ENCODE measurements at regions not wholly inside any gene's neighbourhood (a gene's known extent, or its start where the extent isn't known, plus 50 kb on each side); places are given as distances from the start of the nearest gene placed in this dataset.
"Not testable (repeated sequence)": the region's sequence is repeated elsewhere in the genome, so short reads cannot be mapped to it uniquely, and the experiment has no call there.

DNA sequence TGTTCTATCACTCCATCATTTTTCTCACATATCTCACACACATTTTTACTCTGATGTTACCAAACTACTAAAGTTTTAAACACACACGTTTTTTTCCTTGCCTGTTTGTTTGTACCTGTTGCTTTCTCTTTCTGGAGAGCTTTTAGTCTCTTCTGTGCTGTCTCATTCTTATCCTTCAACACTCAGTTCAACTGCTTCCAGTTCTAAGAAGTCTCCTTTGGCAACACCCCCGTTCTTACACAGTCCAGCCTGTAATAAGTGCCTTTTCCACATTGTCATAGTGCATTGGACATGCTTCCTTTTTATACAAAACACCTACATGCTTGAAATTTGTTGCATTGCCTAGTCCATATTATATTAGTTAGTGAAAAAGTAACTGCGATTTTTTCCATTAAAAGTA lies 360.2 kb upstream of the BRINP3 start:
- DNase-seq: no peak

DNA sequence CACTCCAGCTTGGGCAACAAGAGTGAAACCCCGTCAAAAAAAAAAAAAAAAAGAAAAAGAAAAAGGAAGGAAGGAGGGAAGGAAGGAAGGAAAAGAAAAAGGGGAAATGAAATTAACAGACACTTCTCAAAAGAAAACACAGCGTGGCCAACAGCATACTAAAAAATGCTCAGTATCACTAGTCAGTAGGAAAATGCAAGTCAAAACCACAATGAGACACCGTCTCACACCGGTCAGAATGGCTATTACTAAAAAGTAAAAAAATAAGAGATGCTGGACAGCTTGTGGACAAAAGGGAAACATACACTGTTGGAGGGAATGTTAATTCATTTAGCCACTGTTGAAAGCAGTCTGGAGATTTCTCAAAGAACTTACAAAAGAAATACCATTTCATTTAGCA lies 369.5 kb upstream of the BRINP3 start:
- DNase-seq: no peak

DNA sequence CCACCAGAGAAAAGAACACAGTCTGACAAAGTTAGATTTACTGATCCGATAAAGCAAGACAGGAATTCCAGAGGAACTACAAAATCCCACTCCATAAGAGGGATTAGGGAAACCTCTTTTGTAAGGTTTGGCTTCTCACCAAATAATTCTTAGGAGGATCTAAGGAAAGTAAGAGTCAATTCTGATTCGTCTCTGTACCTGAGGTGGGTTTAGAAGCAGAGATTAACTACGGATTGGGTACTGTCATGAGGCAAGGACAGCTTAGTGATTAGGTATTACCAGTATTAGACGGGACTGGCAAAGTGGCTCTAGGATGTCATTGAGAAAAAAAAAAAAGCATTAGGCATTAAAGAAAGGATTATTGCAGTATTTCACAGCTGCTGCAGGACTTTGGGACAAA lies 371.7 kb upstream of the BRINP3 start:
- no peak for DNase-seq

DNA sequence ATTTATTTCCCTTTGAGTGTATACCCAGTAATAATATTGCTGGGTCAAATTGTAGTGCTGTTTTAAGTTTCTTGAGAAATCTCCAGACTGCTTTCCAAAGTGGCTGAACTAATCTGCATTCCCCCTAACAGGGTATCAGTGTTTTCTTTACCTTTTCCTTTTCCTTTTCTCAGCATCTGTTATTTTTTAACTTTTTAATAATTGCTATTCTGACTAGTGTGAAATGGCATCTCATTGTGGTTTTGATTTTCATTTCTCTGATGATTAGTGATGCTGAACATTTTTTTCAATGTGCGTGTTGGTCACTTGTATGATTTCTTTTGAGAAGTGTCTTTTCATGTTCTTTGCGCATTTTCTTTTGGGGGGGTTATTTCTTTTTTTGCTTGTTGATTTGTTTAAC lies 374.9 kb upstream of the BRINP3 start:
- DNase-seq: no peak

DNA sequence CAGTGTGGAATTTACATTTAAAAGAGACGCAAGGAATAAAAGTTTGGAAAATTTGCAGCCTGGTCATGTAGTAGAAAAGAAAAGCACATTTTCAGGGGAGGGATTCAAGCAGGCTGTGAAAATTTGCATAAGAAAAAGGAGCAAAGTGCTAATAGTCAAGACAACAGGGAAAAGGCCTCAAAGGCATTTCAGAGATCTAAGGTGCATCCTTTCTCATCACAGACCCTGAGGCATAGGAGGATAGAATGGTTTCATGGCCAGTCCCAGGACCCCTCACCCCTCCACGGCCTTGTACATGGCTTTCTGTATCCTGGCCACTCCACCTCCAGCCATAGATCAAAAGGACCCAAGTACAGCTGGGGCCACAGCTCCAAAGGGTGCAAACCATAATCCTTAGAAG lies 380.5 kb upstream of the BRINP3 start:
- DNase-seq: no peak

DNA sequence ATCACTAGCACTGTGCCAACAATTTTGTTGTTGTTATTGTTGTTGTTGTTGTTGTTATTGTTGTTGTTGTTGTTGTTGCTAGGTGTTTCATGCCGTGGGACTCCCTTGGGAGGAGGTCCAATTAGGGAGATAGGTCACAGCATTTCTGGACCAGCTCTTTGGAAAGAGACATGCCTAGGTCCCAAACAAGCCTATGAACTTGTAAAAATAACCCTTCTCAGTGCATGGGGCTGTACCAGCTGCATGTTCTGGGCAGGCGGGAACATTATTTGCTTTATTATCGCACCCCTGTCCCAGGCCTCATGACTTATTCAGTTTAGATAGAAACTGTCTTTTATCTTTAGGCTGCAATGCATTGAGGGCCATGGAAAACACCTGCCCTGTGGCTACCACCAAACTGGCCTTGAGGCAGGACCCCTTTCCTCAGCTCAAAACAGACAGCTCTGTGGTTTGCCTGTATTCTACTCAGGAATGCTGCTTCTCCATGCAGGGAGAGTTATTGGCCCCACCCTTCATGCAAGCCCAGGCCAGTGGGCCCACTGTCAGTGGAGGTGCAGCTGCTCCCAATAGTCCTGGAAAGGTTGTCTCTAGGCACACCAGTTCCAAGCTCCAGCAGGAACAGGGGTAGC lies 386.5 kb upstream of the BRINP3 start:
- DNase-seq: no peak

DNA sequence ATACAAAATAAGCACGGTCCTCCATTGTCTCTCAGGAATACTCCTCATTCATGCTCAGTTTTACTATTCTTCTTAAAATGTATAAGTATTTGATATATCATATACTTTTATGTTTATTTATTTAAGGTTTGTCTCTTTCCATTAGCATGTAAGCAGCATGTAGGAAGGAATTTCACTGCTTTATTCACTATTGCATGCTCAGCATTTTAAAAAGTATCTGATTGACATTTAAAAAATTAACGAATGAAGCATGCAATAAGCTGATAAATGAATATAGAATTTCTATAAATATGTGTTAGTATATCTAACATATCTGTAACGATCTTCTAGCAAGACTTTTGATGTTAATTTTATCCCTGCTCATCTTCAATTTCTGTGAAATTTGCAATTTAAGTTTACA lies 402.7 kb upstream of the BRINP3 start:
- DNase-seq: no peak

DNA sequence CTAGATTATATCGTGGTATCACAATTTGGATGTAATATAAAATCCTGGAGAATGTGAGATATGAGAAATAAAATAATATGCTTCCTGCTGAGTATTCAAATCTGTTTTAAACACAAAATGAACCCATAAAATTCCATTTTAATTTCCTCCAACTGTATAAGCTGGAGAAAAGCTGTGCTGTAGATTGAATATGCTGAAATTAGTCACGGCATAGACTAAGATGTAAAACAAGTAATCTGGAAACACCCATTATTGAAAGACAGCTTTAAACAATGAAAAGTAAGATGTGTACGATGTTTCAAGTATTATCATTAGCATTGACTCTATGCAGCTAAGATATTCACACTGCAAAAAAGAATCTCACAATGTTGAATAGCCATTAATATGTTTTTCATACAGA lies 403.4 kb upstream of the BRINP3 start:
- DNase-seq: no peak

DNA sequence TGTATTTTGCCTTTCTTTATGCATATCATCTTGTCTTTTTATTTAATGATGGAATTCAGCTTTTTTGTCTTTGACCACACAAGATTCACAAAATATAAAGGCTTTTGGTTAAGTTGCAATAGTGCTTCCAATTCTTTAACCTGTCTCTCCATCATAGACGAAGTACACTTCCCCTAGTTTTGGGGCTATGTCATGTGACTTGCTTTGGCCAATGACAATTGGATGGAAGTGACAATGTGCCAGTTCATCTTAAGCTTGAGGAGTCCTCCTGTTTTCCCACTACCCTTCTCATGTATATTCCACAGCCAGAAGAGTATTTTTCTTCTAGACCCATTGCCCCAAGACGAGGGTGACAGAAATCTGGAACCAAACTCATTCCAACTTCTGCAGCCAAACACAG lies 419.6 kb upstream of the BRINP3 start:
- DNase-seq: no peak

DNA sequence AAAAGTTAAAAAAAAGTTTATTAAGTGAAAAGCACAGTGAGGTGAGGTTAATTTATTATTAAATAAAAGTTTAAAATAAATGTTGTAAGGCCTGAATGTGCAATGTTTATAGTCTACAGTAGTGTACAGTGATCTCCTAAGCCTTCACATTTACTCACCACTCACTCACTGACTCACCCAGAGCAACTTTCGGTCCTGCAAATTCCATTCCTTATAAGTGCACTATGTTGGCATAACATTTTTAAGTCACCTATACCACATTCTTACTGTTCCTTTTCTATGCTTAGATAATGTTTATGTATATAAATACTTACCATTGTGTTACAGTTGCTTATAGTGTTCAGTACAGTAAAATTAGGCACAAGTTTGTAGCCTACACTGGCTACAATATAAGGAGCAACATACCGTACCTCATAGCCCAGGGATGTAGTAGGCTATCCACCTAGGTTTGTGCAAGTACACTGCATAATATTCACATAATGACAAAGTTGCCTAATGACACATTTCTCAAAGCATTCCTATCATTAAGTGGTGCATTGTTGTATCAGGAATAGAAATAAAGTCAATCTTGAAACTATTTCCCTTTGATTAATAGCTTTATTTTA lies 426.5 kb upstream of the BRINP3 start:
- no peak for DNase-seq

DNA sequence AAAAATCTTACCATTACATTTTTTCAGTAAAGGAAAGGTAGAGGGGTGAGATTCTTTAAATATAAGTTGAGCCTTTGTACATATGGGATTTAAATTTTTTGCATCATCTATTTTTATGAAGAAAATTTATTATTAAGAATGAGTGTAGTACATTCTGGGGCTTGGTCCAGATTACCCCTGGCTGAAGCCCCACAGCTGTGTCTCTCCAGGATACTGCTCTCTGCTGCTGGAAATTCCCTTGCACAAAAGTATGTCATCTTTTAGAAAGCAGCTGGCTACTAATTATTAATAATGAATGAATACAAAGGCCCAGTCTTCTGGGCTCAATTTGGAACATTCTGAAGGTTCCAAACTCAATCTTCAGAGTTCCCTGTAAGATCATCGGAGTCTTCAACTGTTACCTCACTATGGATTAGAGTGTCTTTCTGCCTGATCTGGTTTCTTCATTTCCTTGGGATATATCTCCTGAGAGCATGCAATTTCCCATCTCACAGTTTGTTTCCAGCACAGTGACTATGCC lies 428.6 kb upstream of the BRINP3 start:
- no peak for DNase-seq

DNA sequence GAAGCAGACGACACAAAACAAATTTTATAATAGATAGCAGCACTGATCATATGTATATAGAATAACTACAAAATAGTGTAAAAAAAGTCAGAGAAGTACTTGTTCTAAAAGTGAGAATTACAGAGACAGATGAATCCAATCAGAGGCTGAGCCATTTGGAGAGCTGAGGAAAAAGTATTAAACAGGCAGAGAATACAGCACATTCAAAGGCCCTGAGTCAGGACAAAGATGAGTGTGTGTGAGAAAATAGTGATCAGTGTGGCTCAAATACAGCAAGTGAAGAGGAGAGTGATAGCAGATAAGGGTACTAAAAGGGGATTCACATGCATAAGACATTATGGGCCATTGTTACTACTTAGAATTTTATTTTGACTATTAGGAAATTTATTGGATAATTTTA lies 430.6 kb upstream of the BRINP3 start:
- DNase-seq: no peak

DNA sequence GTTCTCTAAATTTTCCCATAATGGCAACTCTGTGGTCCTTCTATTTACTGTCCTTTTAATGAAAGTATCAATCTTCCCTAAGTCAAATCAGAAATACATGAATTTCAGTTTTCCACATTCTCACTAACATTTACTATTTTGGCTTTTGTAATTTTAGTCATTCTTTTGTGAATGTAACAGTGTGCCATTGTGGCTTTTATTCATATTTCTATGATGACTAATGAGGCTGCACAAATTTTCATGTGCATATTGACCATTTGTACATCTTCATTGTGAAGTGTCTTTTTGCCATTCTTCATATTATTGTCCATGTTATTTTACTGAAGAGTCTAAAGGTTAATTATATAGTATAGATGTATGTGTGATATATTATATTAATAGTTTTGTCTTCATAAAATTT lies 431.0 kb upstream of the BRINP3 start:
- no peak for DNase-seq

DNA sequence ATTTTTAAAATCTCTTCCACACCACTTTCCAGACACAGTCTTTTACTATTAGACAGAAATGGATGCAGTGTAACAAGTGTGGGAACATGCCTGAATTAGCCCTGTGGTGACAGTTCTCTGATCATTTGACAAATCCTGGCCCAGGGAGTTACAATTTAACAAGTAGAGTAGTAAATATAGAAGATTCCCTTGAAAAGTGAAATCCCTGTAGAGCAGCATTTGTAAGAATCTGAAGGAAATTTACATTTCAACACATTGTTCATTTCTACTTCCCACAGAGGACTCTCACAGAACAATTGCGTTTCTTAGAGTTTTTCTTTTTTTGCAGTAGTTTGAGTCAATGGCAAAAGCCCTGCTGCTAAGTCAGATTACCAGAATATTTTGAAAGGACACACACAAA lies 458.3 kb upstream of the BRINP3 start:
- no peak for DNase-seq

DNA sequence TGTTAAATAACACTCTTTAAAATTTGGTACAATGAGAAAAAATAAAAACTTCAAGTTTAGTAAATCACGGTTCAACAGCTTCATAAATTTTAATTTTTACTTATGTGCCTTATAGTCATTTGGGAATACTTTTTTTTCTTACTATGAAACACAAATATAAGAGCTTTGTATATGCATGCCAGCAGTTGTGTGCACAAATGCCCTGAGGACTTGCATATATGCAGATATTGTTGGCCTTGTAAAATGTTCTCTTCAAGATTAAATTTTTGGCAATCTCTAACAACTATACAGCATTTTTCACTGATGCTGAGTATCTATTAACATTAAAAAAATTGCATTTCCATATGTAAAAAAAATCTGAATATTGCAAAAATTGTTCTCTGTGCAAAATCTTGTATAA lies 458.7 kb upstream of the BRINP3 start:
- no peak for DNase-seq

DNA sequence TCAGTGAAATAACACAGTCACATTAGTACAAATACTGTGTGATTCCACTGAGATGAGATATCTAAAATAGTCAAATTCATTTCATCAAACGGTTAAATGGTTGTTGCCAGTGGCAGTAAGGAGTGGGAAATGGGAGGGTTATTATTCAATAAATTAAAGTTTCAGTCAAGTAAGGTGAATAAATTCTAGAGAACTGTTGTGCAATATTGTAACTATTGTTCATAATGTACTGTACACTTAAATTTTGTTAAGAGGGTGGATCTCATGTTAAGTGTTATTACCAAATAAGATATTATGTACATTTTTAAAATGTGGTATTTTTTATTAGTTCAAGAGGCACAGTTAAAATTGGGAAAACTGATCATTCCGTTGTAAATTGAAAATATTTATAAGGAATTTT lies 463.3 kb upstream of the BRINP3 start:
- DNase-seq: no peak

DNA sequence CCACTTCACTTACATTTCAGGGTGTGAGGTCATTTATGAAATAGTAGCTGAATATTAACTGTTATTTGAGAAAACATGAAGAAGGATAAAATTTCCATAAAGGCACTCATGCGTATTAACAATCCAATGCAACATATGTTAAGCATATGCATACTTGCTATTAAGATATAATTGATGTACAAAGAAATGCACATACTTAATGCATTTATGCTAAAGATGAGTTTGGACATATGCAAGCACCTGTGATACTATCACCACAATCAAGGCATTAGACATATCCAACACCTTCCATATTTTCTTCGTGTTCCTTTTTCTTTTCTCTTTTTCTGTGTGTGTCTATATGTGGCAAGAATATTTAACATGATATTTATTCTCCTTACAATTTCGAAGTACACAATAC lies 464.8 kb upstream of the BRINP3 start:
- DNase-seq: no peak

DNA sequence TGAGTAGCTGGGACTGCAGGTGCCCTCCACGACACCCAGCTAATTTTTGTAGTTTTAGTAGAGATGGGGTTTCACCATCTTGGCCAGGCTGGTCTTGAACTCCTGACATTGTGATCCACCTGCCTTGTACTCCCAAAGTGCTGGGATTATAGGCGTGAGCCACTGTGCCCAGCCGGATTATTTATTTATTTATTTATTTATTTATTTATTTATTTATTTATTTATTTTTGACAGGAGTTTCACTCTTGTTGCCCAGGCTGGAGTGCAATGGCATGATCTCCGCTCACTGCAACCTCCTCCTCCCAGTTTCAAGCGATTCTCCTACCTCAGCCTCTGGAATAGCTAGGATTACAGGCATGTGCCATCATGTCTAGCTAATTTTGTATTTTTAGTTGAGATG lies 466.1 kb upstream of the BRINP3 start:
- DNase-seq: not testable (repeated sequence)

DNA sequence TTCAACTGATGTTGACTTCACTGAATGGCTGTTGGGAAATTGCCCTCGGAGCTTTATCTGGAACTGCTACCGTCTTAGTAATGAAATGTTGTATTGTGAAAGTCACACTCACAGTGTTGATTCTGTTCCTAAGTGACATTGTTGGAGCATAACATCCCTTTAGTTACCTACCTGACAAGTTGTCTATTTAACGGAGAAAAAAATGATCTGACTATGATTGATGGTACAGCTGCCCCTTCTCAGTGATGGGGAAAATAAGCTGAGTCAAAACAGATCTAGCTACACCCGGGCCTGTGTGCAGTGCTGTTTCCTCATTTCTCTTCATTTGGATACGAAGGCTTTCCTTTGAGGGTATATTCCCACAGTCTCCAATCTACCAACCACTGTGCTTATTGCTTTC lies 472.3 kb upstream of the BRINP3 start:
- DNase-seq: no peak

DNA sequence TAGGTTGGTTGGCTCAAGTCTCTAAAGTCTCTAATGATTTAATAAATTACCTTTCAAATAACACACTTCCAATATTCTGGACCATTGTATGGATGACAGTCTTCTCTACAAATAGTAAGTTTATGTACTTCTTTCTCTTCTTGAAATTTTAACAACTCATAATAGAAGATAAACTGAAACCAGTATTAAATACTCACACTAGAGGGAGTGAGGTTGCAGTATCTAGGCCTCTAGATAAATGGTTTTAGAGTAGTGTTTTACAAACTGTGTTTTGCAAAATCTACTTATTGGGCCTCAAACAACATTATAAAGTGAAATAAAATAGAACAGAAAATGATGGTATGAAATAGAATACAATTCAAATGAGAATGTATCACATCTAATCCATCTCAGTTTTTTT lies 479.9 kb upstream of the BRINP3 start:
- no peak for DNase-seq

DNA sequence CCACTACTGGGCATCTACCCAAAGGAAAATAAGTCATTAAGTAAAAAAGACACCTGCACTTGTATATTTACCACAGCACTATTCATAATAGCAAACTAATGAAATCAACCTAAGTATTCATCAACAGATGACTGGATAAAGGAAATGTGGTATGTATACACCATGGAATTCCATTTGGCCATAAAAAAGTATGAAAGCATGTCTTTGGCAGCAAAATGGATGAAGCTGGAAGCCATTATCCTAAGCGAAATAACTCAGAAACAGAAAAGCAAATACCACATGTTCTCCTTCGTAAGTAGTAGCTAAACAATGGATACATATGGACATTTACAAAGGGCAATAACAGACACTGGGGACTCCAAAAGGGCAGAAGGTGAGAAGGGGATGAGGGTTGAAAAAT lies 485.7 kb upstream of the BRINP3 start:
- DNase-seq: no peak

DNA sequence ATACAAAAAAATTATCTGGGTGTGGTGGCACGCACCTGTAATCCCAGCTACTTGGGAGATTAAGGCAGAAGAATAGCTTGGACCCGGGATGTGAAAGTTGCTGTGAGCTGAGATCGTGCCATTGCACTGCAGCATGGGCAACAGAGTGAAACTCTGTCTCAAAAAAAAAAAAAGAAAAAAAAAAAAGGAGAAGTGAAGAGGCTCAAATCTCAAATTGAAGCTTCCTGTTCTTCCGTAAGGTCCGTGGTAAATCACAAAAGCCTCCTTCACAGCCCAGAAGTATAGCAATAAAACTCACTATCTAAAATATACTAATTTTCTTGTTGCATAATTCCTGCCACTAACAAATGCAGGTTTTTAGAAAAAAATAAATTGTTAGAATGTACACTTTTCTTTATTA lies 498.2 kb upstream of the BRINP3 start:
- no peak for DNase-seq

DNA sequence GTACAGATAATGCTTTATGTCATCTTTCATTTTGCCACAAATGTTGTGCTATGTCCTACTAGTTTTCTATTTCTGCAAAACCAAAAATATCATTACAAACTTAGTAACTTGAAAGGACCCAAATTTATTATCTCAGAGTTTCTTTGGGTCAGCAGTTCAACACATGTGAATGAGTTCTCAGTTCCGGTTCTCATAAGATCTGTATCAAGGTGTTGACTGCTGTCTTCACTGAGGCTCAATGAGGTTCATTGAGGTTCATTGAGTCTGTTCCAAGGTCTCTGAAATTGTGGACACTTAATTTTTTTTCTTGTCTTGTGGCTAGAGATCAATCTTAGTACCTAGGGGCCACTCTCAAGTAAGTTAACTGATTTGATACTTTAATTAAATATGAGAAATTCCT lies 525.1 kb upstream of the BRINP3 start:
- no peak for DNase-seq

DNA sequence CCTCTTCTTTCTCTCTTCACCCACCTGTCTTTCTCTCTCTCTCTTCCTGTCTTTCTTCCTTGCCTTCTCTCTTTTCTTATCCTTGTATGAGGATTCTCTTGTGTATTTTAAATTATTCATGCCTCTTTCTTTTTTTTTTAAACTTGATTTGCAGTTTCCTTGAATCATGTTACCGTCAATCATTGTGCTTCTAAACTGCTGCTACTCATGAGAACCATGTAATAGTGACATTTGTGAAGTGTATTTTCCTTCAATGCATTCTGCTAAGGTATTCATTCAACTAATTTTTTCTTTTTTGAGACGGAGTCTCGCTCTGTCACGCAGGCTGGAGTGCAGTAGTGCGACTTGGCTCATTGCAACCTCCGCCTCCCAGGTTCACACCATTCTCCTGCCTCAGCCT lies 539.1 kb upstream of the BRINP3 start:
- no peak for DNase-seq

DNA sequence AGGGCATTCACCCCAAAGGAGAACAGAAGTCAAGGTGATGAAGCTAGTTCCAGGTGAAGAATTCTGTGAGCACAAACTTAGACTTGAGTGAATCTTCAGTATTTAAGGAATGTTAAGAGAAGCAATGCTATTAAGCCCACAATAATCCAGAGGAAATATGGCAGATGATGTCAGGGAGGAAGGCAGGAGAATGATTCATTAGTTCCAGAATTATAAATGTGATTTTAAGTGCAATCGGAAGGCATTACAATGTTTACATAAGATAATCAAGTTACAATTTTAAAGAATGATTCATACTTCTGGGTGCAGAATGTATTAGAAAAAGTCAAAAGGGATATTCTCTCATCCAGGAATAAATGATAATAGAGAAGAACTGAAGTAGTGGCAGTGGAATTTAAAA lies 545.2 kb upstream of the BRINP3 start:
- DNase-seq: no peak

Data from suppressor macrophage treated with lipopolysaccharide for 1 hour (primary cell).